GM18517 (cell line): ENCODE measurements at regions not wholly inside any gene's neighbourhood (a gene's known extent, or its start where the extent isn't known, plus 50 kb on each side); places are given as distances from the start of the nearest gene placed in this dataset.
"Not testable (repeated sequence)": the region's sequence is repeated elsewhere in the genome, so short reads cannot be mapped to it uniquely, and the experiment has no call there.

Experiments
- ATAC-seq: cut with Tn5 transposase; IDR thresholded peaks from one replicate; pipeline ENCODE4 v1.9.1; 2021; ENCODE audit warnings: mild to moderate bottlenecking, moderate library complexity; ENCODE audit not compliant: unreplicated experiment

- ATAC-seq = not testable (repeated sequence)
Measured at GRCh38 chr15:84152381-84152979, 83.1 kb upstream of the GOLGA6L4 start.

- not testable (repeated sequence) for ATAC-seq
Measured at GRCh38 chr15:84153655-84154140, 81.9 kb upstream of the GOLGA6L4 start.

GRCh38 chr15:84154314-84154713, 81.3 kb upstream of the GOLGA6L4 start:
- not testable (repeated sequence) for ATAC-seq

GRCh38 chr15:84154787-84155186, 80.8 kb upstream of the GOLGA6L4 start:
- ATAC-seq = not testable (repeated sequence)

GRCh38 chr15:84155792-84156587, 79.6 kb upstream of the GOLGA6L4 start:
- not testable (repeated sequence) for ATAC-seq

- ATAC-seq = not testable (repeated sequence)
Measured at GRCh38 chr15:84156588-84156840, 79.1 kb upstream of the GOLGA6L4 start.

GRCh38 chr15:84157056-84157632, 78.4 kb upstream of the GOLGA6L4 start:
- not testable (repeated sequence) for ATAC-seq

- not testable (repeated sequence) for ATAC-seq
Measured at GRCh38 chr15:84157857-84158256, 77.7 kb upstream of the GOLGA6L4 start.

GRCh38 chr15:84159346-84160269, 76.0 kb upstream of the GOLGA6L4 start:
- ATAC-seq = not testable (repeated sequence)

- not testable (repeated sequence) for ATAC-seq
Measured at GRCh38 chr15:84164423-84165292, 70.9 kb upstream of the GOLGA6L4 start.

- not testable (repeated sequence) for ATAC-seq
Measured at GRCh38 chr15:84170029-84170428, 65.5 kb upstream of the GOLGA6L4 start.

- ATAC-seq = not testable (repeated sequence)
Measured at GRCh38 chr15:84173231-84173610, 62.4 kb upstream of the GOLGA6L4 start.
